Uterus (tissue), 3 donors: ENCODE measurements at regions not wholly inside any gene's neighbourhood (a gene's known extent, or its start where the extent isn't known, plus 50 kb on each side); places are given as distances from the start of the nearest gene placed in this dataset. TPM values are rescaled to one million over a fixed set of nuclear protein-coding genes. Genes with fewer than 3 reads are reported as not detected.
"Not testable (repeated sequence)": the region's sequence is repeated elsewhere in the genome, so short reads cannot be mapped to it uniquely, and the experiment has no call there.

ENCODE experiments used
- DNase-seq, 2 donors: peaks; one replicate each; pipeline ENCODE4 v3.0.0-alpha.2; 2019 to 2020
- H3K27ac ChIP-seq, 2 donors: fragments of 200-600 bp; sonication (generic); 1 replicate in 1 of 2; 2 replicates in 1 of 2; pipeline ENCODE4 v1.5.1; 2016 to 2018
- H3K27me3 ChIP-seq, 2 donors: fragments of 200-600 bp; sonication (generic); one replicate each; pipeline ENCODE4 v1.5.1; 2018 to 2019; ENCODE audit warnings: control low read depth in 1 of 2
- H3K36me3 ChIP-seq, 2 donors: fragments of 200-600 bp; sonication (generic); one replicate each; pipeline ENCODE4 v1.5.1; 2019; ENCODE audit warnings: control low read depth in 1 of 2
- H3K4me1 ChIP-seq, 2 donors: fragments of 200-600 bp; sonication (generic); one replicate each; pipeline ENCODE4 v1.5.1; 2018 to 2019; ENCODE audit warnings: control low read depth in 1 of 2
- H3K4me3 ChIP-seq, 2 donors: fragments of 200-600 bp; sonication (generic); 1 replicate in 1 of 2; 2 replicates in 1 of 2; pipeline ENCODE4 v1.5.1; 2018 to 2019; ENCODE audit warnings: mild to moderate bottlenecking in 1 of 2
- H3K9me3 ChIP-seq, 2 donors: fragments of 200-600 bp; sonication (generic); one replicate each; pipeline ENCODE4 v1.5.1; 2019; ENCODE audit warnings: control low read depth in 1 of 2
- CTCF ChIP-seq, 4 experiments: fragments of 200-600 bp in 2 of 4; fragments of 450-650 bp in 2 of 4; sonication (generic) in 2 of 4; IDR thresholded peaks; one replicate each; pipeline ENCODE4 v1.5.1; 2016 to 2019; ENCODE audit warnings: antibody characterized with exemption in 4 of 4, mild to moderate bottlenecking in 2 of 4, moderate library complexity in 1 of 4
- POLR2A ChIP-seq, 2 donors: fragments of 450-650 bp; IDR thresholded peaks; one replicate each; pipeline ENCODE4 v1.6.1; 2016; ENCODE audit warnings: antibody characterized with exemption in 2 of 2, mild to moderate bottlenecking in 1 of 2, moderate library complexity in 1 of 2
- intact Hi-C: fragments of 100-400 bp; cut with DNase I; formaldehyde crosslinking; loops from one replicate; pipeline ENCODE4 v1.15.1; 2023; ENCODE audit warnings: low total_unique reads
- small RNA-seq: library from RNA; depleted of rRNA; stranded (forward); fragments of <200 nt; gene quantifications from one replicate; pipeline ENCODE3, GENCODE V24; 2016
- donor health status: DM: yes; HTN: yes; CAD: no.

- Histone ChIP-seq H3K27ac (no peak overlapping the region), H3K36me3 (no peaks in the 10 kb centered on the region), H3K4me3 (no peak overlapping the region), H3K4me1 (no peaks in the 10 kb centered on the region), H3K9me3 (no peaks in the 10 kb centered on the region), H3K27me3 (no peaks in the 10 kb centered on the region)
- no peak for TF ChIP-seq POLR2A (IDR thresholded peaks at IDR 0.05)
- TF ChIP-seq CTCF (IDR thresholded peaks at IDR 0.05) = no peak
- DNase-seq = no peak
- intact Hi-C loops = no loop called here
Observed at GRCh38 chr17:43308999-43309398, 75.2 kb upstream of the RNU2-1 start.

GRCh38 chr17:43304792-43305191 lies 71.0 kb upstream of the RNU2-1 start:
- intact Hi-C loops, H3K9me3 ChIP-seq, H3K4me1 ChIP-seq, H3K4me3 ChIP-seq, H3K36me3 ChIP-seq, DNase-seq, H3K27ac ChIP-seq, H3K27me3 ChIP-seq: not testable (repeated sequence)

GRCh38 chr17:43303049-43303448 lies 69.3 kb upstream of the RNU2-1 start:
- H3K27ac ChIP-seq, DNase-seq, intact Hi-C loops: not testable (repeated sequence)

GRCh38 chr17:43299300-43300076 lies 65.7 kb upstream of the RNU2-1 start:
- intact Hi-C loops, H3K4me1 ChIP-seq, H3K27ac ChIP-seq, H3K4me3 ChIP-seq, H3K9me3 ChIP-seq, H3K27me3 ChIP-seq, H3K36me3 ChIP-seq, DNase-seq: not testable (repeated sequence)

More at GRCh38 chr17:43303049-43303448, 69.3 kb upstream of the RNU2-1 start:
- not testable (repeated sequence) for H3K36me3 ChIP-seq, H3K9me3 ChIP-seq, H3K4me3 ChIP-seq, H3K27me3 ChIP-seq, H3K4me1 ChIP-seq

- H3K27ac ChIP-seq, H3K27me3 ChIP-seq, H3K4me1 ChIP-seq, DNase-seq, H3K36me3 ChIP-seq, H3K9me3 ChIP-seq, H3K4me3 ChIP-seq, intact Hi-C loops: not testable (repeated sequence)
Observed at GRCh38 chr17:43289670-43290069, 55.9 kb upstream of the RNU2-1 start.

- H3K27ac ChIP-seq = not testable (repeated sequence)
Observed at GRCh38 chr17:43283606-43284005, 49.8 kb upstream of the RNU2-1 start.

More at GRCh38 chr17:43283606-43284005, 49.8 kb upstream of the RNU2-1 start:
- H3K4me3 ChIP-seq, H3K4me1 ChIP-seq, DNase-seq, H3K36me3 ChIP-seq, intact Hi-C loops, H3K27me3 ChIP-seq, H3K9me3 ChIP-seq: not testable (repeated sequence)

Small RNAs in the stretch of these regions (small RNA-seq; reads per million reads assigned to genes)
- gene RF00004 = not detected
